ENCODE measurements at regions not wholly inside any gene's neighbourhood (a gene's known extent, or its start where the extent isn't known, plus 50 kb on each side); places are given as distances from the start of the nearest gene placed in this dataset.

DNA sequence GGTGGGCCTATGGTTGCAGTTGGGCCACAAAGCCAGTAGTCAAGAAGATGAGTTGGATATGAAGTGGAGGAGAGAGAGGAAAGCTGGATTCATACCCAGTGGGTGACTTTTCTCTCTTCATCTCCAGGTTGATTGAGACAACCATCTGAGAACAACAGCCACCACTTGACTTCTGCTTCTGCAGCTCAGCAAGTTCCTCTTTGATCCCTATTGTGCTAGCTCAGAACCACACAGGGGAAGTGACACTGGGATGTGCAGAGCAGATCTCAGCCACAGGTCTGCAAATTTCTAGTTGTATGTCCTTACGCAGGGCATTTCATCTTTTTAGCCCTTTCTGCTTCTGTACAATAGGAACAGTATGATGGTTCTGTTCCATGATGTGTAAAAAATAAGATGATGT lies 459.2 kb upstream of the ARRDC4 start:
- no peak overlapping the region for H3K4me3 ChIP-seq (ENCODE audit: low read depth, poor library complexity, severe bottlenecking)
- TF ChIP-seq, protein P1, sequence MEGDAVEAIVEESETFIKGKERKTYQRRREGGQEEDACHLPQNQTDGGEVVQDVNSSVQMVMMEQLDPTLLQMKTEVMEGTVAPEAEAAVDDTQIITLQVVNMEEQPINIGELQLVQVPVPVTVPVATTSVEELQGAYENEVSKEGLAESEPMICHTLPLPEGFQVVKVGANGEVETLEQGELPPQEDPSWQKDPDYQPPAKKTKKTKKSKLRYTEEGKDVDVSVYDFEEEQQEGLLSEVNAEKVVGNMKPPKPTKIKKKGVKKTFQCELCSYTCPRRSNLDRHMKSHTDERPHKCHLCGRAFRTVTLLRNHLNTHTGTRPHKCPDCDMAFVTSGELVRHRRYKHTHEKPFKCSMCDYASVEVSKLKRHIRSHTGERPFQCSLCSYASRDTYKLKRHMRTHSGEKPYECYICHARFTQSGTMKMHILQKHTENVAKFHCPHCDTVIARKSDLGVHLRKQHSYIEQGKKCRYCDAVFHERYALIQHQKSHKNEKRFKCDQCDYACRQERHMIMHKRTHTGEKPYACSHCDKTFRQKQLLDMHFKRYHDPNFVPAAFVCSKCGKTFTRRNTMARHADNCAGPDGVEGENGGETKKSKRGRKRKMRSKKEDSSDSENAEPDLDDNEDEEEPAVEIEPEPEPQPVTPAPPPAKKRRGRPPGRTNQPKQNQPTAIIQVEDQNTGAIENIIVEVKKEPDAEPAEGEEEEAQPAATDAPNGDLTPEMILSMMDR (IDR thresholded peaks at IDR 0.05): no peak
- TF ChIP-seq POLR2A (IDR thresholded peaks at IDR 0.05): no peak
- DNase-seq (ENCODE audit: low spot score in 2 of 2): no peak
- intact Hi-C loops (cut with DNase I; ENCODE audit: low total_unique reads): no loop called here
- WGBS, 2 donors: 76 to 100% methylated on average over 1 of the region's 1 CpG

DNA sequence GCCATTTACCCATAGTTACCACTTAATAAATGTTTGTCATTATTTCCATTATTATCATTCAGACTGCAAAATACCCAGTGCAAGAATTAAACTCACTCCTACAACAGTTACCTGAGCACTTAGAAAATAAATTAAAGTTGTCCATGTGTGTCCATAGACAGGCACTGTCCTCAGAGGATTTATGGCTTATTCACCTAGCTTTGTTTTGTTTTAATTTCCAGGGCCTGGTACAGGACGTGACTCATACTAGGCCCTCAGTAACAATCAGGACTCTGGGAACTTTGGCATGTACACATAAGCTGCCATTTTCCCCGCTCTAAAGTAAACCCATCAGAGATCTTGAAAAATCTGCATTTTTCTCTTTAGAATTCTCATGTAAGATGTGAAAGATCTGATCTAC lies 458.5 kb upstream of the ARRDC4 start:
- 63 to 81% methylated on average over 2 of the region's 2 CpGs for WGBS, 2 donors
- no peak for DNase-seq (ENCODE audit: low spot score in 2 of 2)
- TF ChIP-seq, protein P1 (IDR thresholded peaks at IDR 0.05): no peak
- no peak for TF ChIP-seq POLR2A (IDR thresholded peaks at IDR 0.05)
- intact Hi-C loops (cut with DNase I; ENCODE audit: low total_unique reads): no loop called here
- H3K4me3 ChIP-seq (ENCODE audit: low read depth, poor library complexity, severe bottlenecking): no peak overlapping the region

- intact Hi-C loops (cut with DNase I; ENCODE audit: low total_unique reads): no loop called here
- WGBS, 2 donors: 43 to 52% methylated on average over 6 of the region's 6 CpGs
- TF ChIP-seq POLR2A (IDR thresholded peaks at IDR 0.05): no peak
- TF ChIP-seq, protein P1 (IDR thresholded peaks at IDR 0.05): no peak
These were observed 456.3 kb upstream of the ARRDC4 start for GRCh38 chr15:97504031-97504792.

GRCh38 chr15:97517737-97518136 lies 442.8 kb upstream of the ARRDC4 start:
- WGBS, 2 donors: 93% methylated on average over 2 of the region's 2 CpGs
- no peak for DNase-seq (ENCODE audit: low spot score in 2 of 2)
- intact Hi-C loops (cut with DNase I; ENCODE audit: low total_unique reads): no loop called here
- TF ChIP-seq, protein P1 (IDR thresholded peaks at IDR 0.05): no peak
- no peak for TF ChIP-seq POLR2A (IDR thresholded peaks at IDR 0.05)
- no peak overlapping the region for H3K4me3 ChIP-seq (ENCODE audit: low read depth, poor library complexity, severe bottlenecking)

More at GRCh38 chr15:97504031-97504792, 456.3 kb upstream of the ARRDC4 start:
- no peak overlapping the region for H3K4me3 ChIP-seq (ENCODE audit: low read depth, poor library complexity, severe bottlenecking)
- no peak for DNase-seq (ENCODE audit: low spot score in 2 of 2)

DNA sequence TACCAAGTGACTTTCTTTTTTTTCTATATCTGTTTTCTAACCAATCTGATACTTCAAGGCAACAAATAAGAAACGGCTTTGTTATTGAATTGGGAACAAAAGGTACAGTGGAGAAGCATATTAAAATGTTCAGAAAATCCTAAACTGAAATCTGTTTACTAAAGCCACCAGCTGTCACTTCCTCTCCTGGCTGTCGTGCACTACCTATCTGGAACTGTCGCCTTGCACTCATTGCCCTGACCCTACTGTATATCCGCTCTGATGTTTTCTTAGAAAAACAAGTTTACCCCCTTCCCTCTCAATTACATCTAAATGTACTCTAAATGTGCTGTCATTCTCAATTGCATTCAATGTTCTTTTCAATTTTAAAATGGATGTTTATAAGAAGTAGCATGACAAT lies 439.8 kb upstream of the ARRDC4 start:
- no peak overlapping the region for H3K4me3 ChIP-seq (ENCODE audit: low read depth, poor library complexity, severe bottlenecking)
- intact Hi-C loops (cut with DNase I; ENCODE audit: low total_unique reads): no loop called here
- no peak for DNase-seq (ENCODE audit: low spot score in 2 of 2)
- no peak for TF ChIP-seq POLR2A (IDR thresholded peaks at IDR 0.05)
- TF ChIP-seq, protein P1 (IDR thresholded peaks at IDR 0.05): no peak
- WGBS, 2 donors: 85 to 88% methylated on average over 4 of the region's 4 CpGs
